H1 (cell line): ENCODE measurements at regions not wholly inside any gene's neighbourhood (a gene's known extent, or its start where the extent isn't known, plus 50 kb on each side); places are given as distances from the start of the nearest gene placed in this dataset.

Source experiments
- CTCF ChIA-PET: fragments of 300-600 bp; sonication (Branson Sonifier 250); formaldehyde crosslinking; loops from one replicate; lab custom pipeline; 2021; ENCODE audit not compliant: partially characterized antibody; lab: Charles Lee
- POLR2A ChIA-PET: fragments of 300-600 bp; sonication (Branson Sonifier 250); formaldehyde crosslinking; loops from one replicate; lab custom pipeline; 2021; ENCODE audit warnings: inconsistent platforms; ENCODE audit not compliant: partially characterized antibody; lab: Charles Lee
- DNase-seq, 2 experiments: peaks; one replicate each; pipeline versions ENCODE4 v3.0.0 to v3.0.0-alpha.2; 2010 to 2022; ENCODE audit warnings: low spot score in 2 of 2, low read depth in 1 of 2, mixed read lengths in 1 of 2
- FAIRE-seq: peaks from 2 replicates; lab custom pipeline; 2011; peaks lifted over from hg19 to GRCh38; lab: Jason Lieb, UNC
- H2AFZ ChIP-seq: 2 replicates; pipeline ENCODE4 v1.8.1; 2012; ENCODE audit warnings: low read length, inconsistent platforms
- H2AK5ac ChIP-seq: 2 replicates; pipeline ENCODE4 v1.6.1; 2013; ENCODE audit warnings: low read depth, low read length
- H2BK120ac ChIP-seq: replicated peaks from 2 replicates; pipeline ENCODE3; 2013; ENCODE audit warnings: low read depth, low read length, inconsistent platforms
- H2BK12ac ChIP-seq: 2 replicates; pipeline ENCODE4 v1.6.1; 2013; ENCODE audit warnings: low read depth, low read length
- H2BK15ac ChIP-seq: 2 replicates; pipeline ENCODE4 v1.6.1; 2013; ENCODE audit warnings: low read length
- H2BK20ac ChIP-seq: 2 replicates; pipeline ENCODE4 v1.6.1; 2013; ENCODE audit warnings: low read length
- H2BK5ac ChIP-seq: 2 replicates; pipeline ENCODE4 v1.6.1; 2013; ENCODE audit warnings: low read depth, low read length
- H3K14ac ChIP-seq: 2 replicates; pipeline ENCODE4 v1.6.1; 2013; ENCODE audit warnings: inconsistent platforms; ENCODE audit not compliant: insufficient read length
- H3K18ac ChIP-seq: 2 replicates; pipeline ENCODE4 v1.6.1; 2013; ENCODE audit warnings: low read length; ENCODE audit errors: extremely low read depth
- H3K23ac ChIP-seq: 2 replicates; pipeline ENCODE4 v1.6.1; 2013; ENCODE audit warnings: inconsistent platforms; ENCODE audit not compliant: insufficient read length
- H3K23me2 ChIP-seq: 2 replicates; pipeline ENCODE4 v1.6.1; 2013; ENCODE audit warnings: low read depth, low read length
- H3K27ac ChIP-seq: 2 replicates; pipeline ENCODE4 v1.6.1; 2011; ENCODE audit warnings: low read depth, low read length, inconsistent platforms
- H3K27me3 ChIP-seq, 4 experiments: replicated peaks in 1 of 4; 1 replicate in 1 of 4; 2 replicates in 3 of 4; pipeline versions ENCODE4 v1.6.1 to v1.8.1; 2011 to 2013; ENCODE audit warnings: low read length in 3 of 4, mild to moderate bottlenecking in 3 of 4, inconsistent platforms in 2 of 4, mixed read lengths in 2 of 4, moderate library complexity in 1 of 4; ENCODE audit not compliant: control insufficient read depth in 3 of 4, insufficient read depth in 3 of 4; ENCODE audit errors: extremely low read depth in 1 of 4
- H3K36me3 ChIP-seq, 4 experiments: 2 replicates each; pipeline versions ENCODE4 v1.6.1 to v1.8.1; 2011 to 2013; ENCODE audit warnings: mild to moderate bottlenecking in 4 of 4, low read length in 3 of 4, moderate library complexity in 2 of 4, control low read depth in 1 of 4, inconsistent platforms in 1 of 4; ENCODE audit not compliant: insufficient read depth in 4 of 4, control insufficient read depth in 2 of 4
- H3K4ac ChIP-seq: replicated peaks from 2 replicates; pipeline ENCODE3; 2013; ENCODE audit warnings: low read length, low read depth, mixed read lengths, inconsistent platforms; ENCODE audit not compliant: insufficient read length
- H3K4me1 ChIP-seq, 4 experiments: replicated peaks in 1 of 4; 1 replicate in 1 of 4; 2 replicates in 3 of 4; pipeline versions ENCODE4 v1.6.1 to v1.8.1; 2011 to 2013; ENCODE audit warnings: low read length in 3 of 4, inconsistent platforms in 2 of 4, mixed read lengths in 1 of 4; ENCODE audit not compliant: insufficient read depth in 4 of 4, control insufficient read depth in 3 of 4
- H3K4me2 ChIP-seq, 2 experiments: 2 replicates each; pipeline versions ENCODE4 v1.6.1 to v1.8.1; 2011 to 2013; ENCODE audit warnings: low read depth in 2 of 2, low read length in 2 of 2, control low read depth in 1 of 2, inconsistent platforms in 1 of 2, mild to moderate bottlenecking in 1 of 2; ENCODE audit not compliant: insufficient read depth in 1 of 2
- H3K4me3 ChIP-seq, 4 experiments: fragments of 200-600, 300-600 bp in 1 of 4; sonication (generic), shearing (Covaris generic), sonication (Bioruptor Twin) in 1 of 4; 2 replicates each; pipeline versions ENCODE4 v1.5.1 to v1.8.1; 2011 to 2016; ENCODE audit warnings: low read length in 4 of 4, low read depth in 3 of 4, control low read depth in 2 of 4, inconsistent platforms in 2 of 4, mild to moderate bottlenecking in 2 of 4, mixed read lengths in 1 of 4, moderate library complexity in 1 of 4; ENCODE audit not compliant: insufficient read depth in 2 of 4; ENCODE audit errors: extremely low read depth in 1 of 4
- H3K56ac ChIP-seq: replicated peaks from 2 replicates; pipeline ENCODE3; 2013; ENCODE audit warnings: low read depth, mild to moderate bottlenecking, mixed read lengths, low read length, inconsistent platforms; ENCODE audit not compliant: insufficient read length
- H3K79me1 ChIP-seq: 2 replicates; pipeline ENCODE4 v1.6.1; 2013; ENCODE audit warnings: low read depth, low read length, control low read depth
- H3K79me2 ChIP-seq, 2 experiments: 2 replicates each; pipeline versions ENCODE4 v1.6.1 to v1.8.1; 2012 to 2013; ENCODE audit warnings: low read length in 2 of 2, mild to moderate bottlenecking in 2 of 2, inconsistent platforms in 1 of 2; ENCODE audit not compliant: insufficient read depth in 2 of 2, control insufficient read depth in 1 of 2
- H3K9ac ChIP-seq, 4 experiments: replicated peaks in 1 of 4; 1 replicate in 1 of 4; 2 replicates in 3 of 4; pipeline versions ENCODE4 v1.6.1 to v1.8.1; 2011 to 2013; ENCODE audit warnings: low read depth in 3 of 4, low read length in 3 of 4, control low read depth in 2 of 4, mild to moderate bottlenecking in 2 of 4, moderate library complexity in 2 of 4, inconsistent platforms in 1 of 4; ENCODE audit errors: extremely low read depth in 1 of 4
- H3K9me3 ChIP-seq, 2 experiments: 2 replicates each; pipeline versions ENCODE4 v1.6.1 to v1.8.1; 2012 to 2013; ENCODE audit warnings: mild to moderate bottlenecking in 2 of 2, moderate library complexity in 2 of 2, control low read depth in 1 of 2, inconsistent platforms in 1 of 2, low read depth in 1 of 2, low read length in 1 of 2, mixed read lengths in 1 of 2; ENCODE audit not compliant: insufficient read depth in 2 of 2
- H4K20me1 ChIP-seq, 2 experiments: replicated peaks in 1 of 2; 2 replicates each; pipeline versions ENCODE3 to v1.8.1; 2011 to 2013; ENCODE audit warnings: inconsistent platforms in 2 of 2, low read length in 2 of 2, mild to moderate bottlenecking in 1 of 2; ENCODE audit not compliant: insufficient read depth in 2 of 2, control insufficient read depth in 1 of 2
- H4K5ac ChIP-seq: 2 replicates; pipeline ENCODE4 v1.6.1; 2013; ENCODE audit warnings: low read length, low read depth, mixed read lengths, inconsistent platforms; ENCODE audit not compliant: insufficient read length
- H4K8ac ChIP-seq: 2 replicates; pipeline ENCODE4 v1.8.0; 2013; ENCODE audit warnings: mild to moderate bottlenecking, moderate library complexity, low read length, inconsistent platforms; ENCODE audit not compliant: insufficient read depth; ENCODE audit errors: extremely low read depth
- H4K91ac ChIP-seq: replicated peaks from 2 replicates; pipeline ENCODE3; 2013; ENCODE audit warnings: low read length, mixed read lengths, inconsistent platforms; ENCODE audit not compliant: insufficient read length
- CEBPB ChIP-seq: IDR thresholded peaks from 2 replicates; pipeline ENCODE4 v1.6.1; 2012; ENCODE audit warnings: low read depth, low read length
- FOSL1 ChIP-seq: IDR thresholded peaks from 2 replicates; pipeline ENCODE4 v1.6.1; 2011; ENCODE audit warnings: mild to moderate bottlenecking, low read depth, low read length, moderate library complexity; ENCODE audit not compliant: insufficient read depth
- MAFK ChIP-seq: IDR thresholded peaks from 2 replicates; pipeline ENCODE4 v1.6.1; 2012; ENCODE audit warnings: low read depth, mild to moderate bottlenecking, improper control_type of control experiment, low read length
- POLR2A ChIP-seq, 2 experiments: IDR thresholded peaks; 1 replicate in 1 of 2; 2 replicates in 1 of 2; pipeline ENCODE4 v1.6.1; 2011; ENCODE audit warnings: low read depth in 2 of 2, low read length in 2 of 2, mild to moderate bottlenecking in 2 of 2; ENCODE audit errors: control extremely low read depth in 1 of 2
- RBBP5 ChIP-seq: IDR thresholded peaks from 2 replicates; pipeline ENCODE4 v1.7.1; 2012; ENCODE audit warnings: low read depth, mild to moderate bottlenecking, inconsistent platforms, low read length, moderate library complexity, borderline replicate concordance
- SIN3A ChIP-seq, 2 experiments: IDR thresholded peaks in 1 of 2; conservative IDR thresholded peaks in 1 of 2; 2 replicates each; pipeline ENCODE4 v1.6.1; 2011 to 2012; ENCODE audit warnings: low read length in 2 of 2, improper control_type of control experiment in 1 of 2, low read depth in 1 of 2, mild to moderate bottlenecking in 1 of 2
- SRF ChIP-seq: IDR thresholded peaks from 2 replicates; pipeline ENCODE4 v1.6.1; 2011; ENCODE audit warnings: mild to moderate bottlenecking, low read depth, low read length, moderate library complexity
- SUZ12 ChIP-seq: fragments of 200-600 bp; sonication (generic); IDR thresholded peaks from 2 replicates; pipeline ENCODE4 v1.6.1; 2012; ENCODE audit warnings: mild to moderate bottlenecking, inconsistent platforms, low read length, moderate library complexity, mixed read lengths
- TAF7 ChIP-seq: optimal IDR thresholded peaks from 2 replicates; pipeline ENCODE3; 2011; ENCODE audit warnings: low read depth, mild to moderate bottlenecking, inconsistent platforms, low read length, moderate library complexity, borderline replicate concordance
- ZNF274 ChIP-seq: IDR thresholded peaks from 2 replicates; pipeline ENCODE4 v1.7.0; 2012; ENCODE audit warnings: low read length, borderline replicate concordance; ENCODE audit errors: extremely low read depth
- WGBS, 2 experiments: shearing (Covaris generic) in 1 of 2; methylation state at CpG; one replicate each; pipeline versions ENCODE4 v1.1.6 to v1.1.7; 2013 to 2015; ENCODE audit warnings: low lambda C conversion rate in 2 of 2, mixed read lengths in 2 of 2, inconsistent platforms in 1 of 2, low coverage in 1 of 2, missing lambda C conversion rate in 1 of 2; ENCODE audit not compliant: insufficient replicate concordance in 2 of 2, insufficient coverage in 1 of 2, insufficient read length in 1 of 2; ENCODE audit errors: extremely low coverage in 1 of 2, missing lambda C conversion rate in 1 of 2; 5-methylcytosine and 5-hydroxymethylcytosine counted together

DNA sequence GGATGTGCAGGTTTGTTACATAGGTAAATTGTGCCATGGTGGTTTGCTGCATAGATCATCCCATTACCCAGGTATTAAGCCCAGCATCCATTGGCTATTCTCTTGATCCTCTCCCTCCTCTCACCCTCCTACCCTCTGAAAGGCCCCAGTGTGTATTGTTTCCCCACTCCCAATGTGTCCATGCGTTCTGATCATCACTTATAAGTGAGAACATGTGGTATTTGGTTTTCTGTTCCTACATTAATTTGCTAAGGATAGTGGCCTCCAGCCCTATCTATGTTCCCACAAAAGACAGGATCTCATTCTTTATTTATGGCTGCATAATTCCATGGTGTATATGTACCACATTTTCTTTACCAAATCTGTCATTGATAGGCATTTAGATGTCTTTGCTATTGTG lies 243.3 kb upstream of the PDE4D start:
- Histone ChIP-seq H3K14ac (no peak overlapping the region), H3K4me2 (no peak overlapping the region), H3K18ac (no peak overlapping the region), H3K36me3 (no peaks in the 10 kb centered on the region), H3K79me1 (no peaks in the 10 kb centered on the region), H3K4me1 (no peaks in the 10 kb centered on the region), H2AK5ac (no peak overlapping the region), H2BK20ac (no peak overlapping the region), H2AFZ (no peak overlapping the region), H4K20me1 (no peaks in the 10 kb centered on the region), H3K23me2 (no peaks in the 10 kb centered on the region), H3K23ac (no peak overlapping the region), H3K56ac (no peak overlapping the region), H2BK12ac (no peak overlapping the region), H3K27me3 (no peaks in the 10 kb centered on the region), H2BK120ac (no peak overlapping the region), H2BK15ac (no peak overlapping the region), H3K9me3 (no peaks in the 10 kb centered on the region), H3K4ac (no peak overlapping the region), H4K5ac (no peak overlapping the region), H2BK5ac (no peak overlapping the region), H4K8ac (no peak overlapping the region), H3K27ac (no peak overlapping the region), H3K4me3 (no peak overlapping the region), H3K9ac (no peak overlapping the region), H4K91ac (no peak overlapping the region), H3K79me2 (no peaks in the 10 kb centered on the region)
- DNase-seq (no peak), FAIRE-seq (no peak)
- POLR2A ChIA-PET: no interaction called here
- CTCF ChIA-PET: interaction anchor here (1.5 kb wide), 1 partner anchor 323 kb away, joined by 4 read pairs; no protein-coding TSS in a partner anchor
- 50% methylated on average over 1 of the region's 1 CpG; no CpG with 5 or more reads in 1 of the 2 experiments for WGBS, 2 experiments
- TF ChIP-seq MAFK: no peak
- no peak for TF ChIP-seq CEBPB
- no peak for TF ChIP-seq POLR2A (IDR thresholded peaks at IDR 0.05; ENCODE audit: control extremely low read depth in 1 of 2, low read depth in 2 of 2, low read length in 2 of 2)
- TF ChIP-seq SIN3A (conservative IDR thresholded peaks at IDR 0.05 in 1 of 2, IDR thresholded peaks at IDR 0.05 in 1 of 2; ENCODE audit: low read depth in 1 of 2, low read length in 2 of 2): no peak
- no peak for TF ChIP-seq FOSL1
- no peak for TF ChIP-seq SRF
- no peak for TF ChIP-seq RBBP5
- TF ChIP-seq SUZ12: no peak
- no peak for TF ChIP-seq TAF7
- no peak for TF ChIP-seq ZNF274
